ENCODE measurements at regions not wholly inside any gene's neighbourhood (a gene's known extent, or its start where the extent isn't known, plus 50 kb on each side); places are given as distances from the start of the nearest gene placed in this dataset.

GRCh38 chr3:117282566-117282965 is 573.0 kb downstream of the TUSC7 start:
- DNase-seq (no peak), ATAC-seq (no peak)
- no peak for TF ChIP-seq CTCF (IDR thresholded peaks at IDR 0.05)
- no peak overlapping the region for H3K27ac ChIP-seq
- H3K9me3 ChIP-seq = no peaks in the 10 kb centered on the region
- no peak overlapping the region for H3K4me3 ChIP-seq
- H3K27me3 ChIP-seq (ENCODE audit: insufficient read depth in 3 of 3, low read length in 2 of 3) = no peaks in the 10 kb centered on the region
- 31 to 34% (median 34%) methylated on average over 4 of the region's 4 CpGs for WGBS, 3 donors
- intact Hi-C loops (cut with DNase I) = no loop called here
- H3K4me1 ChIP-seq = no peaks in the 10 kb centered on the region
- H3K36me3 ChIP-seq (ENCODE audit: insufficient read depth in 1 of 2, low read depth in 1 of 2) = no peaks in the 10 kb centered on the region

- intact Hi-C loops (cut with DNase I) = no loop called here
- no peaks in the 10 kb centered on the region for H3K36me3 ChIP-seq (ENCODE audit: insufficient read depth in 1 of 2, low read depth in 1 of 2)
- no peak for ATAC-seq
- no peak for DNase-seq
- H3K27ac ChIP-seq = no peak overlapping the region
- H3K4me1 ChIP-seq = no peaks in the 10 kb centered on the region
- H3K9me3 ChIP-seq = no peaks in the 10 kb centered on the region
- no peak for TF ChIP-seq CTCF (IDR thresholded peaks at IDR 0.05)
- WGBS, 3 donors = 16 to 30% (median 24%) methylated on average over 4 of the region's 4 CpGs
- no peaks in the 10 kb centered on the region for H3K27me3 ChIP-seq (ENCODE audit: insufficient read depth in 3 of 3, low read length in 2 of 3)
- H3K4me3 ChIP-seq = no peak overlapping the region
Observed at GRCh38 chr3:117285737-117286136, 576.2 kb downstream of the TUSC7 start.

GRCh38 chr3:117286488-117286887 is 576.9 kb downstream of the TUSC7 start:
- H3K27ac ChIP-seq = no peak overlapping the region
- intact Hi-C loops (cut with DNase I) = no loop called here
- H3K4me1 ChIP-seq = no peaks in the 10 kb centered on the region
- DNase-seq (no peak), ATAC-seq (no peak)
- TF ChIP-seq CTCF (IDR thresholded peaks at IDR 0.05) = no peak
- H3K36me3 ChIP-seq (ENCODE audit: insufficient read depth in 1 of 2, low read depth in 1 of 2) = no peaks in the 10 kb centered on the region
- H3K9me3 ChIP-seq = no peaks in the 10 kb centered on the region
- no peak overlapping the region for H3K4me3 ChIP-seq
- H3K27me3 ChIP-seq (ENCODE audit: insufficient read depth in 3 of 3, low read length in 2 of 3) = no peaks in the 10 kb centered on the region

GRCh38 chr3:117287602-117288001 is 578.0 kb downstream of the TUSC7 start:
- no peaks in the 10 kb centered on the region for H3K9me3 ChIP-seq
- TF ChIP-seq CTCF (IDR thresholded peaks at IDR 0.05) = no peak
- 68 to 80% (median 75%) methylated on average over 4 of the region's 4 CpGs for WGBS, 3 donors
- no peak overlapping the region for H3K4me3 ChIP-seq
- H3K36me3 ChIP-seq (ENCODE audit: insufficient read depth in 1 of 2, low read depth in 1 of 2) = no peaks in the 10 kb centered on the region
- H3K27ac ChIP-seq = no peak overlapping the region
- H3K27me3 ChIP-seq (ENCODE audit: insufficient read depth in 3 of 3, low read length in 2 of 3) = no peaks in the 10 kb centered on the region
- DNase-seq (no peak), ATAC-seq (no peak)
- intact Hi-C loops (cut with DNase I) = no loop called here
- no peaks in the 10 kb centered on the region for H3K4me1 ChIP-seq

- no peaks in the 10 kb centered on the region for H3K27me3 ChIP-seq (ENCODE audit: insufficient read depth in 3 of 3, low read length in 2 of 3)
- ATAC-seq (no peak), DNase-seq (no peak)
- TF ChIP-seq CTCF (IDR thresholded peaks at IDR 0.05) = no peak
- intact Hi-C loops (cut with DNase I) = no loop called here
- no peaks in the 10 kb centered on the region for H3K4me1 ChIP-seq
- H3K9me3 ChIP-seq = no peaks in the 10 kb centered on the region
- H3K27ac ChIP-seq = no peak overlapping the region
- H3K4me3 ChIP-seq = no peak overlapping the region
- WGBS, 3 donors = 7 to 18% (median 11%) methylated on average over 1 of the region's 1 CpG
- no peaks in the 10 kb centered on the region for H3K36me3 ChIP-seq (ENCODE audit: insufficient read depth in 1 of 2, low read depth in 1 of 2)
Observed at GRCh38 chr3:117291476-117291875, 581.9 kb downstream of the TUSC7 start.
